SH-SY5Y (cell line): ENCODE measurements at regions not wholly inside any gene's neighbourhood (a gene's known extent, or its start where the extent isn't known, plus 50 kb on each side); places are given as distances from the start of the nearest gene placed in this dataset.

Experiments
- GATA2 ChIP-seq: IDR thresholded peaks from 2 replicates; pipeline ENCODE4 v1.6.1; 2011; ENCODE audit warnings: mild to moderate bottlenecking, low read depth, low read length
- GATA3 ChIP-seq: IDR thresholded peaks from 2 replicates; pipeline ENCODE4 v1.6.1; 2011; ENCODE audit warnings: low read depth, mild to moderate bottlenecking, low read length, moderate library complexity

- TF ChIP-seq GATA2 (no peak), GATA3 (no peak)
These were observed 77.6 kb upstream of the PRKCQ start for GRCh38 chr10:6657669-6658068.
